HepG2 (cell line): ENCODE measurements at regions not wholly inside any gene's neighbourhood (a gene's known extent, or its start where the extent isn't known, plus 50 kb on each side); places are given as distances from the start of the nearest gene placed in this dataset.
A peak's percentile ranks its signal among the peaks of the same experiment; 100 is the strongest.

ENCODE experiments used
- ATAC-seq: fragments of 200-7000 bp; cut with Tn5 transposase; 3 replicates; pipeline ENCODE4 v1.9.1; 2020; ENCODE audit warnings: mild to moderate bottlenecking, moderate library complexity
- BruUV-seq: library from RNA; stranded (reverse); fragments of 400-500 nt; replicated peaks from 2 replicates; lab custom pipeline; 2021; lab: Mats Ljungman, UMichigan
- CTCF ChIA-PET: fragments of 300-600 bp; formaldehyde crosslinking; extraction: SDS; loops from one replicate; lab custom pipeline; 2021; ENCODE audit warnings: low total read pairs, inconsistent platforms, low intra/inter-chr PET ratio; lab: Yijun Ruan, JAX
- POLR2A ChIA-PET: fragments of 350-600 bp; sonication (Branson Sonifier 250); formaldehyde crosslinking; loops from one replicate; lab custom pipeline; 2020; ENCODE audit warnings: antibody characterized with exemption, inconsistent platforms; lab: Yijun Ruan, JAX
- DNase-seq: peaks from one replicate; pipeline ENCODE4 v3.0.0-alpha.2; 2015; ENCODE audit warnings: low spot score
- FAIRE-seq: peaks from 3 replicates; lab custom pipeline; 2011; peaks lifted over from hg19 to GRCh38; lab: Jason Lieb, UNC
- H2AFZ ChIP-seq: one replicate; pipeline ENCODE4 v1.6.1; 2011; ENCODE audit warnings: low read length, inconsistent platforms
- H3K27ac ChIP-seq: fragments of 300-600 bp; 3 replicates; pipeline ENCODE4 v1.8.0; 2011; ENCODE audit warnings: mixed run types, mild to moderate bottlenecking, mixed read lengths, low read length, inconsistent platforms; ENCODE audit not compliant: insufficient read depth; ENCODE audit errors: extremely low read length
- H3K27me3 ChIP-seq, 2 experiments: fragments of 200-600 bp in 1 of 2; 2 replicates in 1 of 2; 3 replicates in 1 of 2; pipeline versions ENCODE4 v1.6.0 to v1.8.0; 2011; ENCODE audit warnings: low read length in 2 of 2, mild to moderate bottlenecking in 2 of 2, moderate library complexity in 2 of 2, inconsistent platforms in 1 of 2; ENCODE audit not compliant: insufficient read depth in 2 of 2, control insufficient read depth in 1 of 2
- H3K36me3 ChIP-seq, 2 experiments: fragments of 200-600 bp in 1 of 2; replicated peaks in 1 of 2; 2 replicates in 1 of 2; 3 replicates in 1 of 2; pipeline versions ENCODE4 v1.5.1 to v1.8.0; 2011; ENCODE audit warnings: low read length in 2 of 2, inconsistent platforms in 1 of 2; ENCODE audit not compliant: insufficient read depth in 2 of 2, control insufficient read depth in 1 of 2
- H3K4me1 ChIP-seq: 2 replicates; pipeline ENCODE4 v1.5.1; 2012; ENCODE audit warnings: low read length, inconsistent platforms; ENCODE audit not compliant: insufficient read depth
- H3K4me2 ChIP-seq: 2 replicates; pipeline ENCODE4 v1.6.0; 2011; ENCODE audit warnings: low read depth, low read length, inconsistent platforms
- H3K4me3 ChIP-seq, 3 experiments: fragments of 200-600 bp in 1 of 3; sonication (generic), shearing (Covaris generic) in 1 of 3; replicated peaks in 1 of 3; 2 replicates each; pipeline ENCODE4 v1.5.1; 2011 to 2016; ENCODE audit warnings: low read length in 3 of 3, inconsistent platforms in 2 of 3, low read depth in 2 of 3, mild to moderate bottlenecking in 2 of 3, control low read depth in 1 of 3, mixed read lengths in 1 of 3; ENCODE audit not compliant: insufficient read depth in 1 of 3
- H3K79me2 ChIP-seq: one replicate; pipeline ENCODE4 v1.6.1; 2011; ENCODE audit warnings: low read length, inconsistent platforms; ENCODE audit not compliant: insufficient read depth
- H3K9ac ChIP-seq: 2 replicates; pipeline ENCODE4 v1.6.0; 2011; ENCODE audit warnings: mild to moderate bottlenecking, low read depth, low read length, inconsistent platforms; ENCODE audit not compliant: insufficient read depth
- H3K9me3 ChIP-seq: 2 replicates; pipeline ENCODE4 v1.5.1; 2012; ENCODE audit warnings: mild to moderate bottlenecking, low read length
- H4K20me1 ChIP-seq: 2 replicates; pipeline ENCODE4 v1.6.0; 2011; ENCODE audit warnings: inconsistent platforms, mild to moderate bottlenecking, low read length, moderate library complexity; ENCODE audit not compliant: insufficient read depth
- BATF2 ChIP-seq: sonication (generic); formaldehyde crosslinking; IDR thresholded peaks from 2 replicates; pipeline ENCODE4 v1.8.0; 2022; ENCODE audit warnings: mild to moderate bottlenecking, missing genetic modification reagents, moderate library complexity
- ELF3 ChIP-seq: IDR thresholded peaks from 2 replicates; pipeline ENCODE4 v1.6.1; 2016; ENCODE audit warnings: missing genetic modification reagents, missing compliant biosample characterization
- NR1H2 ChIP-seq: sonication (generic); formaldehyde crosslinking; IDR thresholded peaks from 2 replicates; pipeline ENCODE4 v1.8.1; 2022; ENCODE audit warnings: low read depth, missing genetic modification reagents, borderline replicate concordance
- SALL2 ChIP-seq: sonication (generic); formaldehyde crosslinking; IDR thresholded peaks from 2 replicates; pipeline ENCODE4 v1.8.1; 2023; ENCODE audit warnings: mild to moderate bottlenecking, missing genetic modification reagents, inconsistent platforms
- SNAI1 ChIP-seq: sonication (generic); formaldehyde crosslinking; IDR thresholded peaks from 2 replicates; pipeline ENCODE4 v1.5.0; 2020; ENCODE audit warnings: mild to moderate bottlenecking, missing genetic modification reagents, borderline replicate concordance
- SP140L ChIP-seq: sonication (generic); formaldehyde crosslinking; IDR thresholded peaks from 2 replicates; pipeline ENCODE4 v1.4.0; 2020; ENCODE audit warnings: missing genetic modification reagents, borderline replicate concordance
- ZBTB3 ChIP-seq: sonication (generic); formaldehyde crosslinking; IDR thresholded peaks from 2 replicates; pipeline ENCODE4 v1.4.0; 2020; ENCODE audit warnings: low read depth, mild to moderate bottlenecking, moderate library complexity, missing genetic modification reagents, borderline replicate concordance
- ZNF12 ChIP-seq: sonication (generic); formaldehyde crosslinking; IDR thresholded peaks from 2 replicates; pipeline ENCODE4 v1.5.0; 2020; ENCODE audit warnings: missing genetic modification reagents
- ZNF282 ChIP-seq: fragments of 450-650 bp; IDR thresholded peaks from 2 replicates; pipeline ENCODE4 v1.6.1; 2018; ENCODE audit not compliant: partially characterized antibody
- ZNF83 ChIP-seq: sonication (generic); formaldehyde crosslinking; IDR thresholded peaks from 2 replicates; pipeline ENCODE4 v1.4.0; 2020; ENCODE audit warnings: missing genetic modification reagents, mild to moderate bottlenecking, borderline replicate concordance
- ZNF878 ChIP-seq: sonication (generic); formaldehyde crosslinking; IDR thresholded peaks from 2 replicates; pipeline ENCODE4 v1.8.1; 2023; ENCODE audit warnings: mild to moderate bottlenecking, missing genetic modification reagents, moderate library complexity
- WGBS: methylation state at CpG from one replicate; pipeline ENCODE4 v1.1.6; 2017; ENCODE audit warnings: low lambda C conversion rate; 5-methylcytosine and 5-hydroxymethylcytosine counted together
- in situ Hi-C: cut with HindIII; loops from 2 replicates; pipeline ENCODE4 v1.10.0; 2017; ENCODE audit warnings: low pct_unique_long_range_greater_than_20kb; ENCODE audit not compliant: extremely low pct_ligation_motif_present
- intact Hi-C: fragments of 100-400 bp; cut with micrococcal nuclease; formaldehyde crosslinking; loops from one replicate; pipeline ENCODE4 v1.10.0; 2022; ENCODE audit not compliant: unreplicated experiment
- TF ChIP-seq, protein P1 (sequence below): sonication (generic); formaldehyde crosslinking; IDR thresholded peaks from 2 replicates; pipeline ENCODE4 v1.4.0; 2020; ENCODE audit warnings: mild to moderate bottlenecking, low read depth, missing genetic modification reagents
- TF ChIP-seq, protein P2 (sequence below): sonication (generic); formaldehyde crosslinking; IDR thresholded peaks from 2 replicates; pipeline ENCODE4 v1.5.1; 2020; ENCODE audit warnings: mild to moderate bottlenecking, missing genetic modification reagents, moderate library complexity
- TF ChIP-seq, protein P3 (sequence below): IDR thresholded peaks from 2 replicates; pipeline ENCODE4 v1.6.1; 2012; ENCODE audit warnings: low read depth, low read length, improper control_type of control experiment

DNA sequence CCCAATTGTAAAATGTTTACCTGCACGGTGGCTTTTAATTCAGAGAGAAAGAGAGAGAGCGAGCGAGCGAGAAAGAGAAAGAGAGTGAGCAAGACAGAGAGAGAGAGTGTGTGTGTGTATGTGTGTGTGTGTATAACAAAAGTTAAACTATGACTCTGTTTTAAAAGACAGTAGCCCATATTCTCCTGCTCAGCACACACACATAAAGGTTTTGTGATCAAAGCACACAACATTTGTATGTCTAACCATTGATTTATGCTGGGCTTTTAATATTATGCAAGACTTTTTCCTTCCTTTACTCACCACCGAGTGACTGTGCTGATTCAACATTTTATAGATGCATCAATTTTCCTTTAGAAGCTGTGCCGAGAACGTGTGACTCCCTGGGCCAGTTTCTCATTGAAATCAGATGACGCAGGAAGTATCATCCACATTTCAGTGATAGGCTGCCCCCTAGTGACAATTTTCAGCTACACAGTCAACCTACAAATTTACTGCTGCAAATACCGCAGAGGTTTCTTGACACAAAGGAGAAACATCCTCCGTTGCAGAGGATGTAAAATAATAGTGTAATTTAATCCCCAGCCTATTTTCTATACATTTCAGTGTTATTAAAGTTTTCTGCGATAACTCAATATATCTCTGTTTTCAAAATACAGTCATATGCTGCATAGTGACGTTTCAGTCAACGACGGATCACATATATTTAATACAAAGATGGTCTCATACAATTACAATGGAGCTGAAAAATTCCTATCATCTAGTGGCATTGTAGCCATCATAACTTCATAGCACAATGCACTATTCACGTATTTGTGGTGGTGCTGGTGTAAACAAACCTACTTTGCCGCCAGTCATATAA lies 165.9 kb upstream of the TANK start:
- H3K27me3 ChIP-seq: no peaks in the 10 kb centered on the region; a peak in 1 of 5 replicates
- H3K27ac ChIP-seq: no peak overlapping the region
- in situ Hi-C loops (loop anchor here (10.0 kb wide), 1 partner anchor 890 kb away; no protein-coding TSS in a partner anchor), intact Hi-C loops (loop anchor here (1.0 to 5.0 kb wide), 5 partner anchors 68 to 906 kb away; no protein-coding TSS in a partner anchor)
- H2AFZ ChIP-seq: peak overlapping the region; percentile 32
- H3K79me2 ChIP-seq: no peaks in the 10 kb centered on the region
- H3K9ac ChIP-seq: no peak overlapping the region
- ChIA-PET POLR2A (no interaction called here), CTCF (interaction anchor here (1.5 to 2.7 kb wide), 3 partner anchors 742 to 906 kb away, joined by 7 to 16 read pairs (median 9); no protein-coding TSS in a partner anchor)
- peak overlapping the region; percentile 65 for H3K4me2 ChIP-seq
- H3K36me3 ChIP-seq: no peaks in the 10 kb centered on the region
- peak; percentile 94 for FAIRE-seq
- no peaks in the 10 kb centered on the region for H3K9me3 ChIP-seq
- H4K20me1 ChIP-seq: no peaks in the 10 kb centered on the region
- ATAC-seq: peak; percentile 92
- peak overlapping the region in 2 of 3 experiments; percentile 6 to 31; a peak in 3 of 6 replicates for H3K4me3 ChIP-seq
- DNase-seq: peak; percentile 66
- H3K4me1 ChIP-seq: peaks cover 9% of the 10 kb centered on the region
- BruUV-seq: no TSS peak
- WGBS: 44% methylated on average over 16 of the region's 16 CpGs
- TF ChIP-seq, protein P1, sequence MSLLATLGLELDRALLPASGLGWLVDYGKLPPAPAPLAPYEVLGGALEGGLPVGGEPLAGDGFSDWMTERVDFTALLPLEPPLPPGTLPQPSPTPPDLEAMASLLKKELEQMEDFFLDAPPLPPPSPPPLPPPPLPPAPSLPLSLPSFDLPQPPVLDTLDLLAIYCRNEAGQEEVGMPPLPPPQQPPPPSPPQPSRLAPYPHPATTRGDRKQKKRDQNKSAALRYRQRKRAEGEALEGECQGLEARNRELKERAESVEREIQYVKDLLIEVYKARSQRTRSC (CRISPR knock-in tag): no peak
- no peak for TF ChIP-seq ZNF282
- 0 out of 2 replicates have a peak, but pooled peaks have one; percentile 48 for TF ChIP-seq SP140L (CRISPR knock-in tag)
- no peak for TF ChIP-seq ZBTB3 (CRISPR knock-in tag)
- TF ChIP-seq ZNF83 (CRISPR knock-in tag): no peak
- TF ChIP-seq SALL2 (CRISPR knock-in tag): no peak
- no peak for TF ChIP-seq NR1H2
- TF ChIP-seq BATF2 (CRISPR knock-in tag): no peak
- peak; percentile 40; the same call in 1 of the 2 replicates for TF ChIP-seq ELF3 (CRISPR knock-in tag)
- TF ChIP-seq, protein P2, sequence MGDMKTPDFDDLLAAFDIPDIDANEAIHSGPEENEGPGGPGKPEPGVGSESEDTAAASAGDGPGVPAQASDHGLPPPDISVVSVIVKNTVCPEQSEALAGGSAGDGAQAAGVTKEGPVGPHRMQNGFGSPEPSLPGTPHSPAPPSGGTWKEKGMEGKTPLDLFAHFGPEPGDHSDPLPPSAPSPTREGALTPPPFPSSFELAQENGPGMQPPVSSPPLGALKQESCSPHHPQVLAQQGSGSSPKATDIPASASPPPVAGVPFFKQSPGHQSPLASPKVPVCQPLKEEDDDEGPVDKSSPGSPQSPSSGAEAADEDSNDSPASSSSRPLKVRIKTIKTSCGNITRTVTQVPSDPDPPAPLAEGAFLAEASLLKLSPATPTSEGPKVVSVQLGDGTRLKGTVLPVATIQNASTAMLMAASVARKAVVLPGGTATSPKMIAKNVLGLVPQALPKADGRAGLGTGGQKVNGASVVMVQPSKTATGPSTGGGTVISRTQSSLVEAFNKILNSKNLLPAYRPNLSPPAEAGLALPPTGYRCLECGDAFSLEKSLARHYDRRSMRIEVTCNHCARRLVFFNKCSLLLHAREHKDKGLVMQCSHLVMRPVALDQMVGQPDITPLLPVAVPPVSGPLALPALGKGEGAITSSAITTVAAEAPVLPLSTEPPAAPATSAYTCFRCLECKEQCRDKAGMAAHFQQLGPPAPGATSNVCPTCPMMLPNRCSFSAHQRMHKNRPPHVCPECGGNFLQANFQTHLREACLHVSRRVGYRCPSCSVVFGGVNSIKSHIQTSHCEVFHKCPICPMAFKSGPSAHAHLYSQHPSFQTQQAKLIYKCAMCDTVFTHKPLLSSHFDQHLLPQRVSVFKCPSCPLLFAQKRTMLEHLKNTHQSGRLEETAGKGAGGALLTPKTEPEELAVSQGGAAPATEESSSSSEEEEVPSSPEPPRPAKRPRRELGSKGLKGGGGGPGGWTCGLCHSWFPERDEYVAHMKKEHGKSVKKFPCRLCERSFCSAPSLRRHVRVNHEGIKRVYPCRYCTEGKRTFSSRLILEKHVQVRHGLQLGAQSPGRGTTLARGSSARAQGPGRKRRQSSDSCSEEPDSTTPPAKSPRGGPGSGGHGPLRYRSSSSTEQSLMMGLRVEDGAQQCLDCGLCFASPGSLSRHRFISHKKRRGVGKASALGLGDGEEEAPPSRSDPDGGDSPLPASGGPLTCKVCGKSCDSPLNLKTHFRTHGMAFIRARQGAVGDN (CRISPR knock-in tag): no peak
- TF ChIP-seq SNAI1 (CRISPR knock-in tag): no peak
- TF ChIP-seq ZNF12 (CRISPR knock-in tag): 0 out of 2 replicates have a peak, but pooled peaks have one; percentile 64
- TF ChIP-seq ZNF878 (CRISPR knock-in tag): no peak
- TF ChIP-seq, protein P3, sequence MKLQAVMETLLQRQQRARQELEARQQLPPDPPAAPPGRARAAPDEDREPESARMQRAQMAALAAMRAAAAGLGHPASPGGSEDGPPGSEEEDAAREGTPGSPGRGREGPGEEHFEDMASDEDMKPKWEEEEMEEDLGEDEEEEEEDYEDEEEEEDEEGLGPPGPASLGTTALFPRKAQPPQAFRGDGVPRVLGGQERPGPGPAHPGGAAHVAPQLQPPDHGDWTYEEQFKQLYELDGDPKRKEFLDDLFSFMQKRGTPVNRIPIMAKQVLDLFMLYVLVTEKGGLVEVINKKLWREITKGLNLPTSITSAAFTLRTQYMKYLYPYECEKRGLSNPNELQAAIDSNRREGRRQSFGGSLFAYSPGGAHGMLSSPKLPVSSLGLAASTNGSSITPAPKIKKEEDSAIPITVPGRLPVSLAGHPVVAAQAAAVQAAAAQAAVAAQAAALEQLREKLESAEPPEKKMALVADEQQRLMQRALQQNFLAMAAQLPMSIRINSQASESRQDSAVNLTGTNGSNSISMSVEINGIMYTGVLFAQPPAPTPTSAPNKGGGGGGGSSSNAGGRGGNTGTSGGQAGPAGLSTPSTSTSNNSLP: peak; percentile 59
